Panc1 (cell line): ENCODE measurements at regions not wholly inside any gene's neighbourhood (a gene's known extent, or its start where the extent isn't known, plus 50 kb on each side); places are given as distances from the start of the nearest gene placed in this dataset.

Source experiments
- POLR2AphosphoS5 ChIP-seq: IDR thresholded peaks from 2 replicates; pipeline ENCODE4 v1.6.1; 2012; ENCODE audit warnings: mild to moderate bottlenecking, low read depth, low read length, moderate library complexity
- SIN3A ChIP-seq: IDR thresholded peaks from 2 replicates; pipeline ENCODE4 v1.6.1; 2012; ENCODE audit warnings: low read depth, mild to moderate bottlenecking, low read length, moderate library complexity, borderline replicate concordance; ENCODE audit not compliant: insufficient read depth
- TF ChIP-seq, protein P1 (sequence below): fragments of 450-650 bp; IDR thresholded peaks from 2 replicates; pipeline ENCODE4 v1.5.1; 2017; ENCODE audit warnings: mild to moderate bottlenecking
- TF ChIP-seq, protein P2 (sequence below), 2 experiments: IDR thresholded peaks; 2 replicates each; pipeline ENCODE4 v1.6.1; 2011 to 2012; ENCODE audit warnings: low read depth in 2 of 2, control low read depth in 1 of 2, low read length in 1 of 2, mild to moderate bottlenecking in 1 of 2, moderate library complexity in 1 of 2; ENCODE audit not compliant: insufficient read depth in 1 of 2

- TF ChIP-seq POLR2AphosphoS5, result no peak
- TF ChIP-seq, protein P1, sequence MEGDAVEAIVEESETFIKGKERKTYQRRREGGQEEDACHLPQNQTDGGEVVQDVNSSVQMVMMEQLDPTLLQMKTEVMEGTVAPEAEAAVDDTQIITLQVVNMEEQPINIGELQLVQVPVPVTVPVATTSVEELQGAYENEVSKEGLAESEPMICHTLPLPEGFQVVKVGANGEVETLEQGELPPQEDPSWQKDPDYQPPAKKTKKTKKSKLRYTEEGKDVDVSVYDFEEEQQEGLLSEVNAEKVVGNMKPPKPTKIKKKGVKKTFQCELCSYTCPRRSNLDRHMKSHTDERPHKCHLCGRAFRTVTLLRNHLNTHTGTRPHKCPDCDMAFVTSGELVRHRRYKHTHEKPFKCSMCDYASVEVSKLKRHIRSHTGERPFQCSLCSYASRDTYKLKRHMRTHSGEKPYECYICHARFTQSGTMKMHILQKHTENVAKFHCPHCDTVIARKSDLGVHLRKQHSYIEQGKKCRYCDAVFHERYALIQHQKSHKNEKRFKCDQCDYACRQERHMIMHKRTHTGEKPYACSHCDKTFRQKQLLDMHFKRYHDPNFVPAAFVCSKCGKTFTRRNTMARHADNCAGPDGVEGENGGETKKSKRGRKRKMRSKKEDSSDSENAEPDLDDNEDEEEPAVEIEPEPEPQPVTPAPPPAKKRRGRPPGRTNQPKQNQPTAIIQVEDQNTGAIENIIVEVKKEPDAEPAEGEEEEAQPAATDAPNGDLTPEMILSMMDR, result no peak
- TF ChIP-seq, protein P2, sequence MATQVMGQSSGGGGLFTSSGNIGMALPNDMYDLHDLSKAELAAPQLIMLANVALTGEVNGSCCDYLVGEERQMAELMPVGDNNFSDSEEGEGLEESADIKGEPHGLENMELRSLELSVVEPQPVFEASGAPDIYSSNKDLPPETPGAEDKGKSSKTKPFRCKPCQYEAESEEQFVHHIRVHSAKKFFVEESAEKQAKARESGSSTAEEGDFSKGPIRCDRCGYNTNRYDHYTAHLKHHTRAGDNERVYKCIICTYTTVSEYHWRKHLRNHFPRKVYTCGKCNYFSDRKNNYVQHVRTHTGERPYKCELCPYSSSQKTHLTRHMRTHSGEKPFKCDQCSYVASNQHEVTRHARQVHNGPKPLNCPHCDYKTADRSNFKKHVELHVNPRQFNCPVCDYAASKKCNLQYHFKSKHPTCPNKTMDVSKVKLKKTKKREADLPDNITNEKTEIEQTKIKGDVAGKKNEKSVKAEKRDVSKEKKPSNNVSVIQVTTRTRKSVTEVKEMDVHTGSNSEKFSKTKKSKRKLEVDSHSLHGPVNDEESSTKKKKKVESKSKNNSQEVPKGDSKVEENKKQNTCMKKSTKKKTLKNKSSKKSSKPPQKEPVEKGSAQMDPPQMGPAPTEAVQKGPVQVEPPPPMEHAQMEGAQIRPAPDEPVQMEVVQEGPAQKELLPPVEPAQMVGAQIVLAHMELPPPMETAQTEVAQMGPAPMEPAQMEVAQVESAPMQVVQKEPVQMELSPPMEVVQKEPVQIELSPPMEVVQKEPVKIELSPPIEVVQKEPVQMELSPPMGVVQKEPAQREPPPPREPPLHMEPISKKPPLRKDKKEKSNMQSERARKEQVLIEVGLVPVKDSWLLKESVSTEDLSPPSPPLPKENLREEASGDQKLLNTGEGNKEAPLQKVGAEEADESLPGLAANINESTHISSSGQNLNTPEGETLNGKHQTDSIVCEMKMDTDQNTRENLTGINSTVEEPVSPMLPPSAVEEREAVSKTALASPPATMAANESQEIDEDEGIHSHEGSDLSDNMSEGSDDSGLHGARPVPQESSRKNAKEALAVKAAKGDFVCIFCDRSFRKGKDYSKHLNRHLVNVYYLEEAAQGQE (IDR thresholded peaks at IDR 0.05; ENCODE audit: insufficient read depth in 1 of 2, low read depth in 2 of 2, low read length in 1 of 2), result no peak
- TF ChIP-seq SIN3A, result no peak
Measured at GRCh38 chr5:53165431-53166182, 56.0 kb upstream of the MOCS2 start.
